Fibroblast of skin of left quadriceps (primary cell): ENCODE measurements at regions not wholly inside any gene's neighbourhood (a gene's known extent, or its start where the extent isn't known, plus 50 kb on each side); places are given as distances from the start of the nearest gene placed in this dataset.

Experiments
- DNase-seq, 2 experiments: peaks; one replicate each; pipeline ENCODE4 v3.0.0-alpha.2; 2013; ENCODE audit warnings: low read depth in 2 of 2

GRCh38 chr4:183763990-183764754, 105.1 kb downstream of the TRAPPC11 start:
- no peak for DNase-seq

GRCh38 chr4:183765251-183765911, 106.3 kb downstream of the TRAPPC11 start:
- DNase-seq, result no peak

GRCh38 chr4:183766140-183766539, 107.0 kb downstream of the TRAPPC11 start:
- DNase-seq, result no peak

DNA sequence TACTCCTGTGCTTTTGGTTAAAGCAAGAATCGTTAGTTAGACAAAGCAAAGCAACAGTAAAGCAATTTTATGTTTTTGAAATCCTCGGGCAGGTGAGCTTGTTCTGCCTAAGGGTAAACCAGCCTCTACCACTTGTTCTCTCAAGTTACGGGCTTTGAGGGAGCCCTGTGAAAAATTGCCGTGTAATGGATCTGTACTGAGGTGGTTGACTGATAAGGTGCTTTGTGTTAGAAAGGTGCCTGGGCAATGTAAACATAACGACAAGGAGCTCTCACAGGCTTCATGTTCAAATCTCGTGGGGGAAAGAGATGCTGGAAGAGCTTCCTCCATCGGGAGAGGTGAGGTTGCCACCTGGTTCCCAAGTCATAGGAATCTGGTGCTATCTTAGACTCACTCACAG, 111.8 kb downstream of the TRAPPC11 start:
- DNase-seq, result no peak

- DNase-seq, result no peak
Observed at GRCh38 chr4:183772361-183772760, 113.3 kb downstream of the TRAPPC11 start.

GRCh38 chr4:183773790-183774189, 114.7 kb downstream of the TRAPPC11 start:
- no peak for DNase-seq

DNA sequence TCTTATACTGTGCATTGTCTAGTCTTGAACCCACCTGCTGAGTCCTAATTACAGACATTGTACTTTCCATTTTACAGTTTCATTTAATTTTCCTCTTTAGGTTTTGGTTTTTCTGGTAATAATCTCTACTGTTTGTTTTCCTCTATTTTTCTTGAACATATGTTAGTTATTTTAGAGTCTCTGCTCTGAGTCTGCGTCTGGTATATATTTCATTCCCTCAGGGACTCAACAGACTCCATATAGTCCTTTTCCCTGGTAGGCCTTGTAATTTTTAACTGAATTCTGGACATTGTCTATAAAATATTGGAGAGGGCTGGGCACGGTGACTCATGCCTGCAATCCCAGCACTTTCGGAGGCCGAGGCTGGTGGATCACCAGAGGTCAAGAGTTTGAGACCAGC, 121.8 kb upstream of the STOX2 start:
- no peak for DNase-seq

GRCh38 chr4:183783991-183784553, 121.0 kb upstream of the STOX2 start:
- DNase-seq, result peak; percentile 40

DNA sequence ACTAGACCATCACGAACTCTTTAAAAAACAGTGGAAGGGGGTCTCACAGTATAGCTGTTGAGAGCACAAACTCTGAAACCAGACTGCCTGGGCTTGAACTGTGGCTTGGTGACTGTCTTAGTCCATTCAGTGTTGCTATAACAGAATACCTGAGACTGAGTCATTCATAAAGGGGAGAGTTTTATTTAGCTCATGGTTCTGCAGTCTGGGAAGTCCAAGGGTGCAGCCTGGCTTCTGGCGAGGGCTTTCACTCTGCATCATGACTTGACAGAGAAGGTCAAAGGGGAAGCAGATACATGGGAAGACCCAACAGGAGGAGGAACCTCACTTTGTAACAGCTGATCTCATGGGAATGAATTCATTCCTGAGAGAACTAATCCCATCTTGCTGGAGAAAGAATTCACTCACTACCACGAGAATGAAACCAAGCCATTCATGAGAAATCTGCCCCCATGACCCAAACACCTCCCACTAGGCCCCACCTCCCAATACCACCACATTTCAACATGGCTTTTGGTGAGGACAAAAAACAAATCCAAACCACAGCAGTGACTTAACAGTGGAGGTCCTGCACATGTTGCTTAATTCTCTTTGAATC, 116.7 kb upstream of the STOX2 start:
- no peak for DNase-seq

GRCh38 chr4:183789657-183790056, 115.5 kb upstream of the STOX2 start:
- no peak for DNase-seq

DNA sequence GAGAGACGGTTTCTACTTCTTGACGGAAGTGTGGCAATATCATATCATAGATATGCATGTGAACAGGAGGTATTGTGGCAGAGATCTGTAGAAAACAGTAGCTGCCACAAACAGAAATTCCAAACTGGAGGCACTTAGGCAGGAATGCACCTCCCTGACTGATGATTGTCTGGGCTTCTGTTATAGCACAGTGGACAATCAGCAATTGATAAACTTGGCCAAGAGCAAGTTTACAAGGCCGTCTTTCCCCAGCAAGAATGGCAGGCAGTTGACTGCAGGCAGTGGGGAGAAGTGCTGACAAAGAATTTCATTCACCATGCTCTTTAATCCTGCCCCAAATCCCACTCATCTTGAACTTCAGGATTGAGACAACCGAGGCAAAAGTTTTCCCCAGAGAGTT, 114.4 kb upstream of the STOX2 start:
- DNase-seq, result no peak

- no peak for DNase-seq
Observed at GRCh38 chr4:183797011-183797444, 108.1 kb upstream of the STOX2 start.

- no peak for DNase-seq
Observed at GRCh38 chr4:183797445-183798300, 107.4 kb upstream of the STOX2 start.

- DNase-seq, result no peak
Observed at GRCh38 chr4:183798301-183799253, 106.5 kb upstream of the STOX2 start.

DNA sequence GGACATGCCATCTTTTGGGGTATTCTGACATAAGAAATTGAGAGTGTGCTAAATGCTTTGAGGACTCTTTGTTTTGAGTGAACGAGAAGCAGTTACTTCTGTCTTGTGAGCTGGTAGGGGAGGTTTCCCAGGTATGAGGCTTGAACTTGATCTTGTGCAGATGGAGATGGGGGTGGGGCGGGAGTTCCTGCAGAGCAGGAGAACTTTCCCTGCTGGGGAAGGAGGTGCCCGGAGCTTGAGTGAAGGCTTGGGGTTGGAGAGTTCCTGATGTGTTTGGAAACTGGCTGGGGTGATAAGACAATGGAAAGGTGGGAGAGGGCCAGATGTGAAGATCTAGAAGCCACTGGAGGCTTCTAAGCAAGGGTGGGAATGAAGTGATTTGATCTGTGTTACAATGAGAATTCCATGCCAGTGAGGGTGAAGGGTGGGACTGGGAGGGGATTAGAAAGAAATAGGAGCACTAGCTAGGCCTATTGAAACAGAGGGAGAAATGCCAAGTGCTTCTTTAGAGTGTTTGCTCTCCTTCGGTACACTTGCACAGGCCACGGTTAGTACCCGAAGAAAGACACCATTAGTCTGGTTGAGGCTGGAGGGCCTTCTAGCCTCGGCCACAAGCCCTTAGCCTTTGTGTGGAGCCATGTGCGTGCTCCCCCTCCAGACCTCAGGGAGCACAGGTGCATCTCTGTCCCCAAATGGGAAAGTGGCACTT, 103.5 kb upstream of the STOX2 start:
- no peak for DNase-seq

- no peak for DNase-seq
Observed at GRCh38 chr4:183806341-183806740, 98.8 kb upstream of the STOX2 start.

DNA sequence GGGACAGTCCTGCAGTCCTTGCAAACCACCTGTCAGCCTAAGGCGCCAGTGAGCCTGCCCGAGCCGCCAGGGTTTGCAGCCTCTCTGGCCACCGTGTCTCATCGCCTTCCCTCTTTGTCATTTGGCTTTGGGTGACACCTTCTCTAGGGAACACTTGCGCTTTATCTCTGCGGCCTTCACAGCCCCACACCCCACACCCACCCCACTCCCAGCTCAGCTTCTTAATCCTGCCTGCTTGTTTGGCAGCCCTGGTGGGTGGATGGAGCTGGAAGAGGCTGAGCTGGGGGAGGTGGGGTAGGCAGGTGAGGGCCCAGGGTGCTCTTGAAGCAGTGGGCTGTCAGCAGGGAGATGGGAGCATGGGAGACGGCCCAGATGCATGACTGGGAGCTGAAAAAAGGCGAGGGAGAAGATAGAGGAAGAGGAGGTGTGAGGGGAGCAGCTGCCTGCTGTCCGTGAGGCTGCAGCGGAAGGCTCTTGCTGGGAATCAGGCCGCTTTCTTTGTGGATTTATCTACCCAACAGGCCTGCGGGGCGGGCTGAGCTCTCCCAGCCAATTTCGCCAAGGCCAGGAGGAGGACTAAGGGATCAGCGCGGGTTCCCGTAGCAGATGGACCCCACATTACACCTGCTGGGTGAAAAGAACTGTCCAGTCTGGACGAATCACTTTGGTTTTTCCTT, 97.5 kb upstream of the STOX2 start:
- no peak for DNase-seq

DNA sequence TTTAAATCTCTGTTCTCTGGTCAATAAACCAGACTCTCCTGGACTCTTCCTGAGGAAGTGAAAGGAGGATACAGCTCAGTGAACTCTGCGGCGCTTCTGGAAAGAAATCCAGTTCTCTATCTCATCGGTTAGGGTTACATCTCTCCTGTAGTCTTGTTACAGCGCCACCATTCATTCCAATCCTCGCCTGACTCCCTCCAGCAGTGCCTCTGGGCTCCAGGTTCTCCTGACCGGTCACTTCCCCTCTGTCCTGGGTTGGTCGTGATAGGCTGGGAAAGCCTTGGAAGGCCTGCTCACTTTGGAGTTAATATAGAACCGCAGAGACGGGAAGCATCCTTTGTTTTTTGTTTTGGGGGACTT, 97.0 kb upstream of the STOX2 start:
- DNase-seq, result no peak

GRCh38 chr4:183812567-183812966, 92.5 kb upstream of the STOX2 start:
- DNase-seq, result no peak
